ENCODE measurements at regions not wholly inside any gene's neighbourhood (a gene's known extent, or its start where the extent isn't known, plus 50 kb on each side); places are given as distances from the start of the nearest gene placed in this dataset.

DNA sequence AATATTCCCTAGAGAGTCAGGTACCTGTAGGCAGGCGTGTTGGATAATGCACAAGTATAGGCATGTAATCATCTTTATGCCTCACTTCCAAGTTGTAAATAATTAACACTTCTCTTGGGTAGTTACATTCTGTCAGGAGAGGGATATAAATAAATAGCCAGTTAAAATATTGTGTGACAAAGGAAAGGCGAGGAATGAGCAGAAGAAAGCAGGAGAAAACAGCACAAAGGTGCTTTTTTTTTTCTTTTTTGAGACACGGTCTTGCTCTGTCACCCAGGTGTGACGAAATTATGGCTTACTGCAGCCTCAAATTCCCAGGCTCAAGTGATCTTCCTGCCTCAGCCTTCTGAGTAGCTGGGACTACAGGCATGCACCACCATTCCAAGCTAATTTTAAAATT is 99.2 kb upstream of the LYZL2 start:
- TF ChIP-seq ZBTB3 (CRISPR knock-in tag; IDR thresholded peaks at IDR 0.05; ENCODE audit: borderline replicate concordance, low read depth) (no peak), TMF1 (CRISPR knock-in tag; IDR thresholded peaks at IDR 0.05; ENCODE audit: low read depth) (no peak), MAZ (IDR thresholded peaks at IDR 0.05; ENCODE audit: borderline replicate concordance, low read depth, low read length) (no peak), MAZ (CRISPR knock-in tag; IDR thresholded peaks at IDR 0.05; ENCODE audit: low read depth) (no peak), POLR2A (IDR thresholded peaks at IDR 0.05; ENCODE audit: insufficient read depth in 1 of 2, low read depth in 2 of 2, low read length in 2 of 2) (no peak), ZNF224 (CRISPR knock-in tag; IDR thresholded peaks at IDR 0.05) (no peak)
- TF ChIP-seq, protein P1, sequence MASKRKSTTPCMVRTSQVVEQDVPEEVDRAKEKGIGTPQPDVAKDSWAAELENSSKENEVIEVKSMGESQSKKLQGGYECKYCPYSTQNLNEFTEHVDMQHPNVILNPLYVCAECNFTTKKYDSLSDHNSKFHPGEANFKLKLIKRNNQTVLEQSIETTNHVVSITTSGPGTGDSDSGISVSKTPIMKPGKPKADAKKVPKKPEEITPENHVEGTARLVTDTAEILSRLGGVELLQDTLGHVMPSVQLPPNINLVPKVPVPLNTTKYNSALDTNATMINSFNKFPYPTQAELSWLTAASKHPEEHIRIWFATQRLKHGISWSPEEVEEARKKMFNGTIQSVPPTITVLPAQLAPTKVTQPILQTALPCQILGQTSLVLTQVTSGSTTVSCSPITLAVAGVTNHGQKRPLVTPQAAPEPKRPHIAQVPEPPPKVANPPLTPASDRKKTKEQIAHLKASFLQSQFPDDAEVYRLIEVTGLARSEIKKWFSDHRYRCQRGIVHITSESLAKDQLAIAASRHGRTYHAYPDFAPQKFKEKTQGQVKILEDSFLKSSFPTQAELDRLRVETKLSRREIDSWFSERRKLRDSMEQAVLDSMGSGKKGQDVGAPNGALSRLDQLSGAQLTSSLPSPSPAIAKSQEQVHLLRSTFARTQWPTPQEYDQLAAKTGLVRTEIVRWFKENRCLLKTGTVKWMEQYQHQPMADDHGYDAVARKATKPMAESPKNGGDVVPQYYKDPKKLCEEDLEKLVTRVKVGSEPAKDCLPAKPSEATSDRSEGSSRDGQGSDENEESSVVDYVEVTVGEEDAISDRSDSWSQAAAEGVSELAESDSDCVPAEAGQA (IDR thresholded peaks at IDR 0.05; ENCODE audit: low read depth): no peak
- TF ChIP-seq, protein P1 (CRISPR knock-in tag; IDR thresholded peaks at IDR 0.05; ENCODE audit: borderline replicate concordance): no peak
- TF ChIP-seq, protein P2, sequence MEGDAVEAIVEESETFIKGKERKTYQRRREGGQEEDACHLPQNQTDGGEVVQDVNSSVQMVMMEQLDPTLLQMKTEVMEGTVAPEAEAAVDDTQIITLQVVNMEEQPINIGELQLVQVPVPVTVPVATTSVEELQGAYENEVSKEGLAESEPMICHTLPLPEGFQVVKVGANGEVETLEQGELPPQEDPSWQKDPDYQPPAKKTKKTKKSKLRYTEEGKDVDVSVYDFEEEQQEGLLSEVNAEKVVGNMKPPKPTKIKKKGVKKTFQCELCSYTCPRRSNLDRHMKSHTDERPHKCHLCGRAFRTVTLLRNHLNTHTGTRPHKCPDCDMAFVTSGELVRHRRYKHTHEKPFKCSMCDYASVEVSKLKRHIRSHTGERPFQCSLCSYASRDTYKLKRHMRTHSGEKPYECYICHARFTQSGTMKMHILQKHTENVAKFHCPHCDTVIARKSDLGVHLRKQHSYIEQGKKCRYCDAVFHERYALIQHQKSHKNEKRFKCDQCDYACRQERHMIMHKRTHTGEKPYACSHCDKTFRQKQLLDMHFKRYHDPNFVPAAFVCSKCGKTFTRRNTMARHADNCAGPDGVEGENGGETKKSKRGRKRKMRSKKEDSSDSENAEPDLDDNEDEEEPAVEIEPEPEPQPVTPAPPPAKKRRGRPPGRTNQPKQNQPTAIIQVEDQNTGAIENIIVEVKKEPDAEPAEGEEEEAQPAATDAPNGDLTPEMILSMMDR (CRISPR knock-in tag; IDR thresholded peaks at IDR 0.05): no peak

All from HepG2 (cell line).